ENCODE measurements at regions not wholly inside any gene's neighbourhood (a gene's known extent, or its start where the extent isn't known, plus 50 kb on each side); places are given as distances from the start of the nearest gene placed in this dataset.

DNA sequence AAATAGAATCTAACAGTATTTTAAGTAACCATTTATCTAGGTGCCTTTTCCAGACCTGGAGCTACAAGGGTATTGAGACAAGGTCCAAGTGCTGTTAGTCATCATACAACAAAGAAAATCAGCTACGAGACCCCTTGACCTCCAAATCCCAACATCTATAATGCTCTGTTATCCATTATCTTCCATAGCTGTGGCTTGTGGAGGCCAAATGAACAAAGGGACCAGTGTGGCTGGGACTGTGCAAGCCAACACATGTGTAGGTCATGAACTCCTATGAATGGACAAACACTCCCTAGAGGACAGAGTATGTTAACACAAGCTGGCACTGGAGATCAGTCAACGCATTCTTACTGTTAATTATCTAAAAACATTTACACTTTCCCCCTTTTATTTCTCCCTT is 374.5 kb downstream of the EMP1 start (continued):
- TF ChIP-seq RXRB (CRISPR knock-in tag; IDR thresholded peaks at IDR 0.05; ENCODE audit: borderline replicate concordance): peak; percentile 9; the same call in 1 of the 2 replicates
- TF ChIP-seq, protein P1, sequence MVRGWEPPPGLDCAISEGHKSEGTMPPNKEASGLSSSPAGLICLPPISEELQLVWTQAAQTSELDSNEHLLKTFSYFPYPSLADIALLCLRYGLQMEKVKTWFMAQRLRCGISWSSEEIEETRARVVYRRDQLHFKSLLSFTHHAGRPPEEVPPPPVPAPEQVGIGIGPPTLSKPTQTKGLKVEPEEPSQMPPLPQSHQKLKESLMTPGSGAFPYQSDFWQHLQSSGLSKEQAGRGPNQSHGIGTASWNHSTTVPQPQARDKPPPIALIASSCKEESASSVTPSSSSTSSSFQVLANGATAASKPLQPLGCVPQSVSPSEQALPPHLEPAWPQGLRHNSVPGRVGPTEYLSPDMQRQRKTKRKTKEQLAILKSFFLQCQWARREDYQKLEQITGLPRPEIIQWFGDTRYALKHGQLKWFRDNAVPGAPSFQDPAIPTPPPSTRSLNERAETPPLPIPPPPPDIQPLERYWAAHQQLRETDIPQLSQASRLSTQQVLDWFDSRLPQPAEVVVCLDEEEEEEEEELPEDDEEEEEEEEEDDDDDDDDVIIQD (CRISPR knock-in tag; IDR thresholded peaks at IDR 0.05; ENCODE audit: low read depth): no peak
- TF ChIP-seq KLF13 (CRISPR knock-in tag; IDR thresholded peaks at IDR 0.05): no peak
- TF ChIP-seq GZF1 (CRISPR knock-in tag; IDR thresholded peaks at IDR 0.05): no peak
- peak; percentile 83 for TF ChIP-seq SALL1 (CRISPR knock-in tag; IDR thresholded peaks at IDR 0.05)
- TF ChIP-seq ZNF264 (CRISPR knock-in tag; IDR thresholded peaks at IDR 0.05): no peak
- TF ChIP-seq TCF7 (IDR thresholded peaks at IDR 0.05; ENCODE audit: low read depth): peak; percentile 54; the same call in 1 of the 2 replicates
- TF ChIP-seq TFAP4 (IDR thresholded peaks at IDR 0.05; ENCODE audit: borderline replicate concordance, low read depth): peak; percentile 65; the same call in 1 of the 2 replicates
- TF ChIP-seq, protein P2, sequence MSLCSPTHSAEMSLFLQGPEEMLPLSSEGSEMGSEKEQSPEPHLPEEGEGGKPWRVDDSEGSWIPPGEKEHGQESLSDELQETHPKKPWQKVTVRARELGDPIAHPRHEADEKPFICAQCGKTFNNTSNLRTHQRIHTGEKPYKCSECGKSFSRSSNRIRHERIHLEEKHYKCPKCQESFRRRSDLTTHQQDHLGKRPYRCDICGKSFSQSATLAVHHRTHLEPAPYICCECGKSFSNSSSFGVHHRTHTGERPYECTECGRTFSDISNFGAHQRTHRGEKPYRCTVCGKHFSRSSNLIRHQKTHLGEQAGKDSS (CRISPR knock-in tag; IDR thresholded peaks at IDR 0.05; ENCODE audit: borderline replicate concordance, low read depth): no peak
- TF ChIP-seq ATRX (CRISPR knock-in tag; IDR thresholded peaks at IDR 0.05; ENCODE audit: borderline replicate concordance): no peak
- TF ChIP-seq ZNF678 (CRISPR knock-in tag; IDR thresholded peaks at IDR 0.05): no peak
- peak; percentile 25; the same call in 1 of the 2 replicates for TF ChIP-seq ZNF414 (CRISPR knock-in tag; IDR thresholded peaks at IDR 0.05)
- TF ChIP-seq RXRA (CRISPR knock-in tag; IDR thresholded peaks at IDR 0.05): peak; percentile 60; the same call in 1 of the 2 replicates
- TF ChIP-seq ZSCAN20 (CRISPR knock-in tag; IDR thresholded peaks at IDR 0.05; ENCODE audit: borderline replicate concordance): no peak
- 0 out of 2 replicates have a peak, but pooled peaks have one; percentile 29 for TF ChIP-seq HDAC1 (CRISPR knock-in tag; IDR thresholded peaks at IDR 0.05)
- TF ChIP-seq NR2F1 (CRISPR knock-in tag; IDR thresholded peaks at IDR 0.05): 0 out of 4 replicates have a peak, but pooled peaks of 1 of the 2 experiments have one; percentile 37
- peak; percentile 24; the same call in 1 of the 2 replicates for TF ChIP-seq ARID4A (CRISPR knock-in tag; IDR thresholded peaks at IDR 0.05; ENCODE audit: borderline replicate concordance)
- peak; percentile 59; the same call in 1 of the 2 replicates for TF ChIP-seq PAXIP1 (CRISPR knock-in tag; conservative IDR thresholded peaks at IDR 0.05)

Data from HepG2 (cell line).